ENCODE measurements at regions not wholly inside any gene's neighbourhood (a gene's known extent, or its start where the extent isn't known, plus 50 kb on each side); places are given as distances from the start of the nearest gene placed in this dataset.

GRCh38 chr5:173493040-173493439, 123.4 kb downstream of the BOD1 start:
- no peaks in the 10 kb centered on the region for H3K27me3 ChIP-seq (ENCODE audit: control insufficient read depth, insufficient read depth, low read length)
- no peak overlapping the region for H3K56ac ChIP-seq (ENCODE audit: extremely low read depth, insufficient read depth, low read length)
- 0 out of 2 replicates have a peak overlapping the region, but pooled peaks have one; percentile 33 for H2AK5ac ChIP-seq (ENCODE audit: low read depth, low read length)
- H3K27ac ChIP-seq (ENCODE audit: insufficient read depth, low read length), result no peak overlapping the region
- peaks cover 11% of the 10 kb centered on the region for H3K4me1 ChIP-seq (ENCODE audit: control insufficient read depth, insufficient read depth, low read length)
- no peaks in the 10 kb centered on the region for H3K36me3 ChIP-seq (ENCODE audit: control insufficient read depth, insufficient read depth, low read length)
- H4K5ac ChIP-seq (ENCODE audit: low read depth, low read length), result no peak overlapping the region
- H3K79me1 ChIP-seq (ENCODE audit: low read depth in 1 of 2, low read length in 2 of 2), result no peaks in the 10 kb centered on the region
- ATAC-seq (ENCODE audit: low read depth), result no peak
- no peak overlapping the region for H3K23ac ChIP-seq (ENCODE audit: low read depth, low read length)
- H4K91ac ChIP-seq (ENCODE audit: insufficient read depth, low read depth, low read length), result no peak overlapping the region
- H2BK20ac ChIP-seq (ENCODE audit: low read depth, low read length), result 0 out of 2 replicates have a peak overlapping the region, but pooled peaks have one; percentile 8
- no peak overlapping the region for H3K4me2 ChIP-seq (ENCODE audit: low read depth, low read length)
- no peaks in the 10 kb centered on the region for H4K20me1 ChIP-seq (ENCODE audit: insufficient read depth, low read length)
- no peak overlapping the region for H3K9ac ChIP-seq (ENCODE audit: low read depth, low read length)
- no peak for DNase-seq
- no peak overlapping the region for H4K8ac ChIP-seq (ENCODE audit: low read depth in 2 of 2, low read length in 2 of 2)
- no peak for TF ChIP-seq ELK1 (IDR thresholded peaks at IDR 0.05; ENCODE audit: borderline replicate concordance, low read depth, low read length)
- no peak for TF ChIP-seq CEBPB (IDR thresholded peaks at IDR 0.05; ENCODE audit: low read depth, low read length)
- no peak for TF ChIP-seq CHD1 (IDR thresholded peaks at IDR 0.05; ENCODE audit: low read depth, low read length)
- TF ChIP-seq BHLHE40 (IDR thresholded peaks at IDR 0.05; ENCODE audit: low read depth, low read length), result no peak
- no peak for TF ChIP-seq RFX5 (IDR thresholded peaks at IDR 0.05; ENCODE audit: low read depth, low read length)
- WGBS, 2 experiments (ENCODE audit: extremely low coverage in 2 of 2, insufficient read length in 1 of 2), result no CpG with 5 or more reads among the region's 2 CpGs
- H3K14ac ChIP-seq (replicated peaks; ENCODE audit: low read depth, low read length), result no peak overlapping the region
- no peak overlapping the region for H2BK120ac ChIP-seq (ENCODE audit: low read depth, low read length)
- no peak overlapping the region for H3K4ac ChIP-seq (ENCODE audit: low read depth, low read length)
- no peaks in the 10 kb centered on the region for H3K9me3 ChIP-seq (ENCODE audit: control insufficient read depth, insufficient read depth, low read length)
- ChIA-PET POLR2A (ENCODE audit: unreplicated experiment) (no interaction called here), CTCF (interaction anchor here (0.6 kb wide), 1 partner anchor 257 kb away, joined by 3 read pairs; no protein-coding TSS in a partner anchor)
- no peak overlapping the region for H3K18ac ChIP-seq (ENCODE audit: low read depth, low read length)
- in situ Hi-C loops (cut with MboI; ENCODE audit: low sequenced_read_pairs), result no loop called here
- no peak overlapping the region for H2AFZ ChIP-seq (replicated peaks; ENCODE audit: low read length, poor library complexity)
- H3K9me1 ChIP-seq (ENCODE audit: insufficient read depth, low read length), result no peaks in the 10 kb centered on the region
- no peak overlapping the region for H3K4me3 ChIP-seq (ENCODE audit: insufficient read depth, low read depth, low read length)
- intact Hi-C loops (cut with micrococcal nuclease), result no loop called here
- no peak overlapping the region for H2BK15ac ChIP-seq (ENCODE audit: low read depth, low read length)
- H2AK9ac ChIP-seq (replicated peaks; ENCODE audit: low read depth, low read length, poor library complexity), result no peak overlapping the region
- H2BK5ac ChIP-seq (ENCODE audit: low read depth, low read length, poor library complexity, severe bottlenecking), result no peak overlapping the region
- no TSS peak for BruUV-seq (replicated peaks)
- dilution Hi-C loops (cut with HindIII; ENCODE audit: low sequenced_read_pairs, unreplicated experiment), result no loop called here
